Left hindlimb (tissue), 1 donor: ENCODE measurements at regions not wholly inside any gene's neighbourhood (a gene's known extent, or its start where the extent isn't known, plus 50 kb on each side); places are given as distances from the start of the nearest gene placed in this dataset.

Source experiments
- DNase-seq: peaks from one replicate; pipeline ENCODE4 v3.0.0-alpha.2; 2018

DNA sequence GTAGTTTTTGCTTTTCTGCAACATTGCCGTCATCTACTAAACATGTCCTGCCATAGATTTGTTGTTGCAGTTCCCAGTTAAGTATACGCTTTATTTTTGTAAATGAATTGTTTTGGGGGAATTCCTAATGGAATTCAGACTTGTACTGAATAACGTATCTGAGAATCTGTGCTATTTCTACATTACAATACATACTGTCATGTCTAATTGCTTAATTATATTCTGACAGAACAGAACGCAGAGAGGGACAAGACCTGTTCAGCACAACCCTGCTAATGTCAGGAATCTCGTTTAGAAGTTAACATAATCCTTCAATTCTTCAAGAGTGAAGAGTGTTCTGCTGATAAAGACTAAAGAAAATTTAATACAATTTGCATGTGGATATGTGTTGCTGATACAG is 861.1 kb upstream of the KLHL1 start:
- DNase-seq, result no peak

DNA sequence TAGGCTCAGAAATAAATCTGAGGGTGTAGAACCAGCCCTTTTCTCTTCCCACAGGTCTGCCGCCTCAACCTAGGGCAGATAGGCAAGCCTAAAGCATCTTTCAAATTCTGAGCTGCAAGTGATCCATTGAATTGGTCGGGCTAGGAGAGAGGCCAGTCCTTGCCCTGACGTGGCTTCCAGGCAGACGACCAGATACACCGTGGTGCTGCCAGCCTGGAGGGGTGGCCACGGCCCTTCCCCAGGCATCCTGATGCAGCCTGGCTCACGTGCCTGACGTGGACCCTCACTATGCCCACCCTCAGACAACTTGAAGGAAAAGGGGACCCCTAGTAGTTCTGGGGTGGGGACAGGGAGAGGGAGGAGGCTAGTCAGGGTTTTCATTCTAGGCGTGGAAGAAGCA is 859.3 kb upstream of the KLHL1 start:
- no peak for DNase-seq

DNA sequence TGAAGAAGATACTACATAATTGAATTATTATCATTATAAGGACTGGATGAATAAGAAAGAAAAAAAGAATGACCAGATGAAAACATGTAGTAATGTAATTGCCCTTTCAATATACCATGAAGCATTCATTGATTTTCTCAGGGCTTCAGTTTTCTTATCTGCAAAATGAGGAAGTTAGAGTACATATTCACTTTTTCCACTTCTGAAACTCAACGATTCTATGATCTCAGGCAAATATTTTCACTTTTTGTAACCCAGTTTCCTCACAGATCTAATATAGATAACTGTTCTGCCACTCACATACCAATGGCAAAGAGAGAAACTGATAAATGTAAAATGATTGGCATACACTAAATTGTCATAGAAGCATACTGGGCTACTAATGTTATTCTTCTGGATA is 856.6 kb upstream of the KLHL1 start:
- no peak for DNase-seq

DNA sequence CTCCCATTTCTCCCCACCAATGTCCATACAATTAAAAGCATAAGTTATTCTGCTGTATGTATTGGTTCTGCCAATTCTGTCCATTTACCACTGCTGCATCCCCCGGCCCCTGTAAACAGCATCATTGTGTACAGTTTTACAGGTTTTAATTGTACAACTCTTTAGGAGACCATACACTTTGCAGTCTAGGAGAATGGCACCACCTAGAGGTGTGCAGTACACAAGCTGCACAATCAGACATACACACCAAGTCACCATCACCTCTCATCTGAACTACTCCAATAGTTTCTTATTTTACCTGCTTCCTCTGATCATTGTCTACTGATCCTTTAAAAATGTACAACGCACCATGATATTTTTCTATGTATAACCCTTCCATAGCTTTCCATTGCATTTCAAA is 855.9 kb upstream of the KLHL1 start:
- no peak for DNase-seq

DNA sequence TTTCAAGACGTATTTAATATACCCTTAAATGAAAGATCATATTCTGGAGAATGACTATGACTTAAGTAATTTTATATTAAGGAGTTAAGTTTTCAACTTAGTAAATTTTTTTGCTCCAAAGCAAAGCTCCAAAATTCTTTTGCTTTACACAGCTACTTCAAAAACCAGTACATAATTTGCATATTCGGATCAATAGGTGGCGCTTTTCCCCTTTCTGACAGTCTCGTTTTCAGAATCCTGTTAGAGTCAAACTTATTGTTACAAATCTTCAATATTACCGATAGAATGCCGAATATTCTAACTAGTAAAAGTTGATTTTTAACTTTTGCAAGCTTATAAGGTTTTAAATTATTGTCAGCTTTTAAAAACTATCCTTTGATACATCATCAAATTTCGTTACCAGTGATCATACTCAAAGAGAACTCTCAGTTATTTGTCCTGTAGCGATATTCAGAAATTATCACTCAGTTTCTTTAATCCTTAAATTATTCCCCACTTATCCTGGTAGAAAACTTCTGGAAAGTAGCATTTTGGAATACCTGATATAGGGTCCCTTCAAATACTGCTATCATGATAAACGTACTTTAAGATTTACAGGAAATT is 852.7 kb upstream of the KLHL1 start:
- DNase-seq, result no peak

DNA sequence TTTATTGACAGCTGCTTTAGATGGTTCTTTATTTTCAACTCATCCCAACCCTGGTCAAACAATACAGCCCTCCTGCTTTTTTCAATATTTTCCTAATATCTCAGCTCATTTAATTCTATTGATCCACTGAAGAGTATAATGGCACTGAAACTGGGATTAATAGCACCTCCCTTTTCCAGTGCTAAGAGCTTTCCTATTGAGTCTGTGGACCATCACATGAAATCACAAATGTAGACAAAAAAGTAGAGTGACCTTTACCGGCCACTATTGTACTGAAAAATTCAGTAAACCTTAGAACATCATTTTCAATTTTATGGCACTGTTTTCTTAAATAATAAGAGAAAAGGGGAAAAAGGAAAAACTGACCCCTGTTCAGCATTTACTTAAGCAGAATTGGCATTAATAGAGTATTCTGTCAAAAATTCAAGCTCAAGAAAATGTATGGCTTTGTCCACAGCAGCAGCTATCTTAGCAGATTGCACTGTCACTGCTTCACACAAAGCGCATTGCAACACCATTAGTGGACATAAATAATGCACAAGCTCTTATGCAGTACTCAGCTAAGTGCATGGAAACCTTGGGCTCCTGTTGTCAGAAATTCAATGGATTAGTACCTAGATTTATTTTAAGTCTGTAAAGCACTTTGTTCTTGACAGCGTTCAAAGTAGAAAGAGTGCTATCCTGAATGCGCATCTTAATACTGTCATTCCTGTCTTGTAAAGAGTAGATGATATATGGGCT is 851.0 kb upstream of the KLHL1 start:
- no peak for DNase-seq

DNA sequence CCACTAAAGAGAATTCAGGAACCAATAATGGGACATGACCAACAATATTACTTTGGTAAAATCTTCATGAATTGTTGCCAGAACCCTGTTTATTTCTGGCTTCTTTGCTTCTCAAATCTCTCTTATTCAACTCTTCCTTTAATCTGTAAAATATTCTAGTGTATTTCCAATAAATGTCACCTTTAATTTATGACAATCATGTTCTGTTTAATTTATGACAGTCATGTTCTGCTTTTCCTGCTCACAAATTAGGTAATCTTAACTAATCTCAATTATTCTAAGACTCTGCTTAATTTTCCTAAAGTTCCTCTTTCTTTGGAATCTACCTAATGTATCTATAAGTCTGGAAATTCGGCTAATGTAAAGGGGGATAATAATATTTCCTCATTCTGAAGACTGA is 847.6 kb upstream of the KLHL1 start:
- DNase-seq, result no peak

DNA sequence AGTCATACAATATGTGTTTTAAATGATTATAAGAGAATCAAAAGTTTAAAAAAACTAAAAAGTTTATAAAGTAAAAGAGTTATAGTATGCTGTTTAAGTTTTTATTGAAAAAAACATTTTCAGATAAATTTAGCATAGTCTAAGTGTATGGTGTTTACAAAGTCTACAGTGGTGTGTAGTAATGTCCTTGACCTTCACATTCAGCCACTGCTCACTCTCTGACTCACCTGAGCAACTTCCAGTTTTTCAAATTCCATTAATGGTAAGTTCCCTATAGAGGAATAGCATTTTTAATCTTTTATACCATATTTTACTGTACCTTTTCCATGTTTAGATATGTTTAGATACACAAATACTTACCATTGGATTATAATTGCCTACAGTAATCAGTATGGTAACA is 842.4 kb upstream of the KLHL1 start:
- DNase-seq, result no peak

DNA sequence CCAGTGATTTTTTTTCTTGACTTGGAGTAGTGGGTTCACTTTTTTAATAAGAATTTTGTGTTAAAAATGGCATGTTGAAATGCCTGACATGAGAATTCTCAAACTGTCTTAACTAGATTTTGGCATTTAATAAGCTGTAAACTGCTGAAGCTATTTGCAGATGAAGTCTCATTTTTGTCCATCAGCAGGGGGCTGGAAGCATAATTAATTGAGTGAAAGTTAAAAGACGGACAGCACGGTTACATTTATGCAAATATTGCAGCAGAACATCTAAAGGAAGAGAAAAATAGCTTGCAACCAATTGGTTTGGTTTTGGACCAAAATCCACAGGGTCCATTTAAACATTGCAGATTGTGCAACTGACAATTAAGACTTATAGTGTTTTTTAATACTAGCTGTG is 837.3 kb upstream of the KLHL1 start:
- no peak for DNase-seq

DNA sequence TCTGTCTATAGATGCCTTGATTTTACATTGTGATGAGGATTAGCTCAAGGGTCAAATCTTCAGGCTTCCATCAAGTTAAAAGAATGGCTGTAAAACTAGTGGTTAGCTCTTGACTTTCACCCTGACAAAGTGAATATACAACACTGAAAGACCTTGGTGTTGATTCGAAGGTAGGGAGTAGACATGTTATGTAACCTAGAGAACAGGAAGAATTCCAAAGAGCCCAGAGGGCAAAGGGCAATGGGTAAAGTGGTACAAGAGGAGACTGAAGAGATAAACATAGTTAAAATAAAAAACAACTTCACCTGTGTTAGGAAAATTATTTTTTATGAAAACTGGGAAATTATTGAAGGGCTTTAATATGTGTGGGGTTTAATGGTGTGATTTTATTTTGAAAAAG is 833.2 kb upstream of the KLHL1 start:
- DNase-seq, result no peak

DNA sequence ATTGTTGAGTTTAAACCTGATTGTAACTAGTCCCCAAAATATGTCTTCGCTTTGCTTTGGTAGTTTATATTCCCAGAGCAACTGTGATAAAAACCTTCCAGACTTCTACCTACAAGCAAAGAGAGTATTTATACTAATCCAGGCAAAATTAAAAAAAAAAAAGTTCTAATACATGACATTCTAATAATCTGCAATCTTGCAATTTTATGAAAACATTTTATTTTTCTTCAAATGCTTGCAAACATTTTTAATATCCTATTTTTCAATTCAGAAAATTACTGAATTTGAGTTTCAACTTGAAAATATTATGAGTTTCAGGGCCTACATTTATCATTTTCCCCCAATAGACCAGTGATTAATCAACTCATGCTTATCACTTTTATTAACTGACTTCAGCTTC is 830.2 kb upstream of the KLHL1 start:
- no peak for DNase-seq

DNA sequence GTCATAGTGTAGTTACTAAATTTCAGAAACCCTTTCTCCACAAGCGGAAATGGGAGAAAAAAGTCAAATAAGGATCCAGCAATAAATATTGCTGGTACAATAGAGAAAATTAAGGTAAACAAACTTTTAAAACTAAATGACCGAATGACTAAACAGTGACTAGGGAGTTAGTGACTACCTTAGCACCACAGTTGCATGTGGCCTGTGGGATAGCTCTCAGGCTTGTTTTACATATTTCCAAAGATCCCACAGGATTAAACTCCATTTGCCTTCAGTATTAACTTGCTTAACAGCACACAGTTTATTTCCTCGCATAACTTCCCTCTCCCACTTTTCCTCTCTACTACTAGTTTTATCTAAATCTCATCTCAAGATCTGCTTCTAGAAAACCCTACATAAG is 824.3 kb upstream of the KLHL1 start:
- DNase-seq, result no peak

DNA sequence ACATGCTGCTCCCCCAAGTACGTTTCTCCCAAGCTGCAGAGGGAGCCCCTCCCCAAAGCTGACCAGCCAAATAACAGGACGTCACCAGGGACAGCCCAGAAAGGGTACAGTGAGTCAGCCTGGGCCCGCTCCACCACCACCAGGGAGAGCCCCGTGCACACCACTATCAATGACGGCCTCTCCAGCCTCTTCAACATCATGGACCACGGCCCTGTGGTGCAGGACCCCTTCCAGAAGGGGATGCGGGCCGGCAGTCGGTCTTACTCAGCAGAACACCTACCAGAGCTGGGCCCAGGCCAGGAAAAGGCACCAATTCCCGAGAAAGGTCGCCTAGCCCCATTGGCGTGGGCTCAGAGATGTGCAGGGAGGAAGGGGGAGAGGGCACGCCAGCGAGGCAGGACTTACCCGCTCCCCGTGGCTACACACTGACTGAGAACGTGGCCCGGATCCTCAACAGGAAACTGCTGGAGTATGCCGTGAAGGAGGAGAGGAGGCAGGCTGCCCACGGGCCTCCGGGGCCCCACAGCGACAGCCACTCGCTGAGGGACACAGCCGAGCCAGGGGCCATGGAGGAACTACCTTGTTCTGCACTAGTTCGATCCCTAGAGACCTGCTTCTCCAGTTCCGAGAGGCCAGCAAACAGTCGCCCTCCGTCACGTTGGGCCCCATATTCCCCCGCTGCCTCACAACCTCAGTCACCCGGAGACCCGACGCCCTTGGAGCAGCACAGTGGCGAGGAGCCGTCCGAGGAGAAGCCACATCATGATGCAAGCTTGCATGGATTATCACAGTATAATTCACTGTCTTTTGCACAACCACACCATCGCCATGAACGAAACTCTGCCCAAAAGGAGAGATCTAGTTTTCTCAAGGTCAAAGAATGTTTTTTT is 815.9 kb upstream of the KLHL1 start:
- no peak for DNase-seq

DNA sequence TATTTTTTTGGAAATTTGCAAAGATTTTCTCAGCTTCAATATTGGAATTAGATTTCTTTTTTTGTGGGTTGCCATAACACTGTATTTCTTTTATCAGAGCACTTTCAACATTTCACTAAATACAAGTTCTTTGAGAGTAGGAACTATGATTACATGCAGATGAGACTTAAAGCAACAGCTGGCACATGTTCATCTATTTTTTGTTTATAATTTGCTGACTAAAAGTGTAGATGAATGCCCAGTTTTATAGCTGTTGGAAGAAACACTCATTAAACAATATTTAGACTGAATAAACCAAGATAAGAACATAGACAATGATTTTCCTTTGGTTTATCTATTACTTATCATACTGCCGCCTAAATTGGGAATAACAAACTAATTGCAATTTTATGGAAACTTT is 803.0 kb upstream of the KLHL1 start:
- DNase-seq, result no peak

DNA sequence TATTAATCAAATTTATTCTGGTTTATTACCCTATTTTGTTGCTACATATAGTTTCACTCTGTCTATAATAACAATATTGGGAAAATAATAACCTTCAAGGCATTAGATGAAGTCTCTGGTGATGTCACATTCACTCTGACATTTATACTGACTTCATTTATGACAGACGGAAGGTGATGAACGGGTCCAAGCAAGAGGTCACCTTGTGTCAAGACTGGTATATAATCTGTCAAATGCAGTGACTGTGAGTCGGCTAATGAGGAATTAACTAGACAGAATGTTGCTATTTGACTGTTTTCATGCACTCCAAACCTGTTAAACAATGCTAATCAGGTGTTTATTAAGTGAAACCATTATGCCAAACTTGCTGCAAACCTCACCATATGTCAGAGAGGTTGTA is 800.5 kb upstream of the KLHL1 start:
- no peak for DNase-seq

DNA sequence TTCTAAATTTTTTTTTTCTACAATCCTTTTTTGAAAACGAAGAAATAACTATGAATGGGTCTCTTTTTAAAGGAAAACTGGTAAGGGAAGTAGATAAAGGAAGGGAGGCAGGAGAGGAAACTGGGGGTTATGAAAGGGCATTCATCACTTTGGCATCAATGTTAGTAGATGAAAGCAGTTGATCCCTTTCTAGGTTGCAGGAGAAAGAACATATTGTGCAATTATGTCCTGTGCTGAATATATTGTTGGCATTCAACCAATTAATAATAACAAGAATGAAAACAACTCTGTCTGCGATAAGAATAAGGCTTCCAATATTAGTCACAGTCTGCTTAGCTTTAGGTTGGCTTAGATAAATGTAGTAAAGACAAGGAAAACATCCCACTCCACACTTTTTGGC is 796.8 kb upstream of the KLHL1 start:
- DNase-seq, result no peak

DNA sequence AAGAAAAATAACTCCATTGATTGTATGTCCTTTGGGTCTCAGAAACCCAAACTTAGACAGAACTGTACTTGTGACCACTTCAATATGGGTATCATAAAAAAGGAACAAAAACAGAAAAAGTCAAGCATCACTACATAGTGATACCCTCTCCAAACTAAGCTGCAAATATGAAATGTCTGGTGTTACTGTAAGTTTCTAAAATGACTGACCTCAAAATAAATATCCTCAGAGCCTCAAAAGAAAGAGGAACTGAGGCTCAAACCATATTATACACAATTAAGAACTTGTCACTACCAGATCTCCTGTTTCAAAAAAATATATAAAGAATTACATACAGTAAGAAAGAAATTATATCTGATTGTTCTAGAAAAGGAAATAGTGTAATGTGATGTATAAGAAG is 787.9 kb upstream of the KLHL1 start:
- no peak for DNase-seq

DNA sequence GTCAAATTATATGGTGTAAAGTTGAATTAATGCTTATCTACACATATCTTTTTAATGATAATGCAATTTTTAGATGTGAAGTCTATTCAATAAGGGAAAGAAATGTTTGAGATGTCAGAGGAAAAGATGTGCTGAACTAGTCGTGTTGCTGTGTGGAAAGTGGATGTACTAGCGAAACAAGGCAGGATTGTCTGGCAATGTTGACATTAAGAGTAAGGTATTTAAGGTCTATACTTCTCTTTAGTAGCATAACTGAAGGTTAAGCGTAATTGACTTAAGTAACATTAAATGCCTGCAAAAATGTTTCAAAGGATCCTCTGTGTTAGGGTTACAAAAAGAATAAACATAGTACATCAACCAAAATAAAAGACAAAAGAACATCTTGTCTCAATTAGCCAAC is 787.3 kb upstream of the KLHL1 start:
- no peak for DNase-seq

DNA sequence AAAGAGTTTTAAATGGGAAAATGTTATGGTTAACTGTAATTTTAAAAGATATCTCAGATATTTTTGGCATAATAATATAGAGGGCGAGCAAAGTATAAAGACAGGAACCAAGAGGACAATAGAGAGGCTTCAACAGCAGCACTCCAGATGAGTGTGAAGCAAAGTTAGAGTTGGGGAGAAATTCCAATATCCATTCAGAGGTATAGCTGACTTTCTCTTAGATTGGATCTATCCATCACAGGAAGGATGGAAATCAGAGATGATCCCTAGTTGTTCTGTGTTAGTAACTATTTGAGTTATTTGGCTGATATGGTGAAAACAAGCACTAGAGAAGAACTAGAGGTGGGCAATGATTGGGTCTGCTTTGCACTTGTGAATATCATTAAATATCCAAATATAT is 786.0 kb upstream of the KLHL1 start:
- no peak for DNase-seq

DNA sequence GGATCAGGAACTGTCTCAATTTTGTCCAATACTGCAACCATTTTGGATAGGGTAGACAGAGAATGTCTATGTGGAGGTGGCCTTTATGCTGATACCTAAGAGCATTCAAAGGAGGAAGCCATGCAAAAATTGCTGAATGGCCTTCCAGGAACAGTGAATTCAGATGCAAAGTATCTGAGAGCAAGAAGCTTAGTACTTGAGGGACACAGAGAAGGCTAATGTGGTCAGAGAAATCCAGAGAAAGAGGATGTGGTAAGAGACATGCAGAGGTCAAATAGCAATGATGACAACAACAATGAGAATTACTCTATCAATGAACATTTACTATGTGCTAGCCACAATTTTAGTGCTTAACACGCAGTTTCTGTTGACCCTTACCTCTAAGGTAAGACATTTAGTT is 785.6 kb upstream of the KLHL1 start:
- no peak for DNase-seq

DNA sequence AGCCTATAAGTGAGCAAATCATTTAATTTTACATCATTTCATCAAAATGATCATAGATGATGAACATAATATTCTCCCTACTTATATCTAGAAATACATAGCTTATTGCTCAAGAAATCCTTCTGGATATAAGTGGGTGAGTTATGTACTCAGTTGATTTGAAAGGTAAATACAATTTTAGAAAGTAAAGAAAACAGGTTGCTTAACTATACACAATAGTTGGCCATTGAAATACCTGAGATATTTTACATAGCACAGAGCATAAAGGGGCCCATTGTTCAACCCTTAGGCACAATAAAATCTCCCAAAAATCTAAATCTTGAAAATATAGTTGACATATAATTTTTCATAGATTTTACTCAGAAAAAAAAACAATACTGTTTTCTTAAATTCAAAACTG is 782.0 kb upstream of the KLHL1 start:
- DNase-seq, result no peak

DNA sequence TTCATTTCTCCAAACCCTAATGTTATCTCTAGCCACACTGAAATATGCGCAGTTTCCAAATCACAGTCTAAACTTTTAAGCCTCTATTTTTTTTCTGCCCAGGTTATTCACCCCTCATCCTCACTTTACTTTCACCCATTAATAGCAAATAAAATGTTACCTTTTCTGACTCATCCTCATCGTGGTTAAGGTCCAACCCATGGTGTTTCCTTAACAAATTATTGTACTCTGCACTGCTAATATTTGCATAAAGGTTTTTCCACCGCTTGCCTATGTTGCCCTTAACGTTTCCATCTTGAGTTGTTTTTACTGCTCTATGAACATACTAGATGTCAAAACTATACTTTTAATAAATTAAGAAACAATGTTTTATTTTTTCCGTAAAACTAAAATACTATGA is 780.9 kb upstream of the KLHL1 start:
- DNase-seq, result no peak

DNA sequence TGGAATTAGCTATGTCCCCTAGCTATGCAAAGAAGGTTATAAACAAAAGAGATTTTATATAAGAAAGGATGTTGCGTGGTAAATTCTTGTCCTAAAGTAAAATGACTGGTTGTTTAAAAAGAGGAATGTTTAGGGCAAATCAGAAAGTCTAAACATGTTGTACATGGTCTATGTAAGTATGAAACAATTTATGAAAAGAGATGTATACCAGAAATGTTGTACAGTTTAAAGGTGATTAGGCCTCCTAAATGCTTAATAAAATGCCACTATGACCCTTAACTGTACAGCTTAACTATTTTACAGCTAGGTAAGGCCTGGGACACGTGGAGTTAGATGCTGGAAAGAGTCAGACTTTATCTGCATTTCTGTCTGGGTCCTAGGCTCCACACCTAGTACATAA is 775.9 kb upstream of the KLHL1 start:
- DNase-seq, result no peak

DNA sequence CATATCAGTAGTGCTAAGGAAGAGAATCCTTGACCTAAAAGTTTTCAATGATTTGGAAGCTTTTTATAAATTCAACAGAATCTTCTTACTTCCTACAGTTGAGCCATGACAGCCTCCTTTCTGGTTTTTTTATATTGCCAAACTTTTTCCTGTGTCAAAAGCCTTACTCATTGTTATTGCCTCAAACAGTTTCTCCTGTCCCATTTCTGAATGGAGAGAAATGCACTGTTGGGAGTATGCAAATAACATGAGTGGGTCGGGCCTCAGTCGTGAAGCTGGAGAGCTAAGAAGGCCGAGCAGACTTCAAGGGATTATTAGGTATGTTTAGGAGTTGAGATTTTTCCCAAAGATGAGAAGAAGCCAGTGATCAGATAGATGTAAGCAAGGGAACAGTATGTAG is 766.4 kb upstream of the KLHL1 start:
- no peak for DNase-seq
